Breast epithelium (tissue), 3 donors: ENCODE measurements at regions not wholly inside any gene's neighbourhood (a gene's known extent, or its start where the extent isn't known, plus 50 kb on each side); places are given as distances from the start of the nearest gene placed in this dataset.

Experiments
- CTCF ChIP-seq, 3 donors: fragments of 450-650 bp; IDR thresholded peaks; one replicate each; pipeline ENCODE4 v1.5.1; 2016 to 2017; ENCODE audit warnings: antibody characterized with exemption in 3 of 3, mild to moderate bottlenecking in 3 of 3, moderate library complexity in 3 of 3
- POLR2A ChIP-seq: fragments of 450-650 bp; IDR thresholded peaks from one replicate; pipeline ENCODE4 v1.6.1; 2016; ENCODE audit warnings: antibody characterized with exemption, mild to moderate bottlenecking, moderate library complexity
- POLR2AphosphoS5 ChIP-seq, 3 donors: sonication (generic); formaldehyde crosslinking; IDR thresholded peaks; one replicate each; pipeline ENCODE4 v1.6.1; 2017; ENCODE audit warnings: antibody characterized with exemption in 3 of 3

DNA sequence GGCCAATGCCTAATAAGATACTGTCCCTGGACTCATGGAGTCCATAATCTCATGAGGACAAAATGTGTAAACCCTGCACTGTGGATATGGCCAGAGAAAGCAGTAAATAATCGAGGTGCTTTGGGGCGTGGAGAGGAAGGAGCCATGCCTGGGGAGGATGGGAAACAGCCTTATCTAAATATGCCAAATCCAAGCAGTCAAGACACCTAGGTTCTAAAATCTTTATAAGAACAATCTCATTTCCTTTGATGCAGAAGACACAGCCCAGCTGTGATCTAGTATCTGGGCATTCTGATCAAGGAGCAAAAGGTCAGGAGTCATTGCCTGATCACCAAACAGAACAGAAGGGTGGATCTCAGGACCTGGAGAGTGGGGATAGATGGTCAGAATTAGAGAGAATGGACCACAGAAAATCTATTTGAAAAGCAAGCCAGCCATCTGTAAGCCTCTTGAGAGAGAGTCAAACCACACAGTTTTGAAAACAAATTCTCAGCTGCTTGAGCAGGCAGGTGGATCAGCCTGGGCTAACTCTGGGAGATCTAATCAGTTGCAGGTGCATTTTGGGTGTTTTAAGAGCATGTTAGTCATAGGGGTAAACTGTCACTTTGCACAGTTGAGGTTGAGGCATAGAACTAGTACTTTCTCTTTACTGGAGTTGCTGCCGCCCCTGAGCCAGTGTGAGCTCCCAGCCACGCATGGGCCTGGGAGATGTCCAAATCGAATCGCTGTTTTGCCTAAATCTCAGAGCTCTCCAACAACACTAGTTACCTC, 130.8 kb upstream of the TNFAIP3 start:
- TF ChIP-seq CTCF (IDR thresholded peaks at IDR 0.05) (no peak), POLR2A (no peak), POLR2AphosphoS5 (IDR thresholded peaks at IDR 0.05) (no peak)
